Ascending aorta (tissue), 2 donors: ENCODE measurements at regions not wholly inside any gene's neighbourhood (a gene's known extent, or its start where the extent isn't known, plus 50 kb on each side); places are given as distances from the start of the nearest gene placed in this dataset.

Source experiments
- DNase-seq, 2 donors: peaks; one replicate each; pipeline ENCODE4 v3.0.0-alpha.2; 2019; ENCODE audit warnings: low spot score in 2 of 2
- H3K27ac ChIP-seq, 2 donors: fragments of 200-600 bp; sonication (generic); one replicate each; pipeline ENCODE4 v1.5.1; 2016 to 2017; ENCODE audit warnings: mild to moderate bottlenecking in 1 of 2
- H3K27me3 ChIP-seq: fragments of 200-600 bp; sonication (generic); one replicate; pipeline ENCODE4 v1.5.1; 2017
- H3K36me3 ChIP-seq, 2 donors: fragments of 200-600 bp; sonication (generic); one replicate each; pipeline ENCODE4 v1.5.1; 2016
- H3K4me1 ChIP-seq, 2 donors: fragments of 200-600 bp; sonication (generic); one replicate each; pipeline ENCODE4 v1.5.1; 2016 to 2017; ENCODE audit warnings: mild to moderate bottlenecking in 1 of 2
- H3K4me3 ChIP-seq, 2 donors: fragments of 200-600 bp; sonication (generic); one replicate each; pipeline ENCODE4 v1.5.1; 2016 to 2017; ENCODE audit warnings: mild to moderate bottlenecking in 1 of 2
- H3K9me3 ChIP-seq, 2 donors: fragments of 200-600 bp; sonication (generic); one replicate each; pipeline ENCODE4 v1.5.1; 2016
- CTCF ChIP-seq, 3 experiments: fragments of 200-600 bp in 2 of 3; fragments of 450-650 bp in 1 of 3; sonication (generic) in 2 of 3; IDR thresholded peaks; one replicate each; pipeline ENCODE4 v1.5.1; 2016 to 2019; ENCODE audit warnings: antibody characterized with exemption in 3 of 3, mild to moderate bottlenecking in 1 of 3, moderate library complexity in 1 of 3
- intact Hi-C: fragments of 100-400 bp; cut with DNase I; formaldehyde crosslinking; loops from one replicate; pipeline ENCODE4 v1.15.1; 2023

- no peak for DNase-seq
- Histone ChIP-seq H3K27ac (no peak overlapping the region), H3K4me1 (no peaks in the 10 kb centered on the region), H3K9me3 (no peaks in the 10 kb centered on the region), H3K4me3 (no peak overlapping the region), H3K27me3 (no peaks in the 10 kb centered on the region), H3K36me3 (no peaks in the 10 kb centered on the region)
- intact Hi-C loops, result no loop called here
- TF ChIP-seq CTCF (IDR thresholded peaks at IDR 0.05), result no peak
Observed at GRCh38 chrX:42585842-42586621, 191.9 kb downstream of the PPP1R2C start.

- no peak for DNase-seq
- no peak for TF ChIP-seq CTCF (IDR thresholded peaks at IDR 0.05)
- intact Hi-C loops, result no loop called here
- Histone ChIP-seq H3K9me3 (no peaks in the 10 kb centered on the region), H3K27ac (no peak overlapping the region), H3K27me3 (no peaks in the 10 kb centered on the region), H3K36me3 (no peaks in the 10 kb centered on the region), H3K4me3 (no peak overlapping the region), H3K4me1 (no peaks in the 10 kb centered on the region)
Observed at GRCh38 chrX:42577936-42578470, 200.0 kb downstream of the PPP1R2C start.

- no peak for DNase-seq
- Histone ChIP-seq H3K9me3 (no peaks in the 10 kb centered on the region), H3K27me3 (no peaks in the 10 kb centered on the region), H3K4me3 (no peak overlapping the region), H3K27ac (no peak overlapping the region), H3K4me1 (no peaks in the 10 kb centered on the region), H3K36me3 (no peaks in the 10 kb centered on the region)
- no peak for TF ChIP-seq CTCF (IDR thresholded peaks at IDR 0.05)
- intact Hi-C loops, result no loop called here
Observed at GRCh38 chrX:42567268-42567667, 210.7 kb downstream of the PPP1R2C start.

GRCh38 chrX:42565739-42566138 is 212.2 kb downstream of the PPP1R2C start:
- intact Hi-C loops, result no loop called here
- no peaks in the 10 kb centered on the region for H3K36me3 ChIP-seq
- DNase-seq, result no peak

GRCh38 chrX:42546800-42547199 is 231.2 kb downstream of the PPP1R2C start:
- H3K4me1 ChIP-seq, result no peaks in the 10 kb centered on the region
- H3K9me3 ChIP-seq, result no peaks in the 10 kb centered on the region
- H3K27ac ChIP-seq, result no peak overlapping the region
- no peaks in the 10 kb centered on the region for H3K27me3 ChIP-seq
- DNase-seq, result no peak
- intact Hi-C loops, result no loop called here
- TF ChIP-seq CTCF (IDR thresholded peaks at IDR 0.05), result no peak
- H3K4me3 ChIP-seq, result no peak overlapping the region
- no peaks in the 10 kb centered on the region for H3K36me3 ChIP-seq

More at GRCh38 chrX:42565739-42566138, 212.2 kb downstream of the PPP1R2C start:
- Histone ChIP-seq H3K27me3 (no peaks in the 10 kb centered on the region), H3K9me3 (no peaks in the 10 kb centered on the region), H3K27ac (no peak overlapping the region), H3K4me1 (no peaks in the 10 kb centered on the region), H3K4me3 (no peak overlapping the region)
- no peak for TF ChIP-seq CTCF (IDR thresholded peaks at IDR 0.05)
